ENCODE measurements at regions not wholly inside any gene's neighbourhood (a gene's known extent, or its start where the extent isn't known, plus 50 kb on each side); places are given as distances from the start of the nearest gene placed in this dataset.

DNA sequence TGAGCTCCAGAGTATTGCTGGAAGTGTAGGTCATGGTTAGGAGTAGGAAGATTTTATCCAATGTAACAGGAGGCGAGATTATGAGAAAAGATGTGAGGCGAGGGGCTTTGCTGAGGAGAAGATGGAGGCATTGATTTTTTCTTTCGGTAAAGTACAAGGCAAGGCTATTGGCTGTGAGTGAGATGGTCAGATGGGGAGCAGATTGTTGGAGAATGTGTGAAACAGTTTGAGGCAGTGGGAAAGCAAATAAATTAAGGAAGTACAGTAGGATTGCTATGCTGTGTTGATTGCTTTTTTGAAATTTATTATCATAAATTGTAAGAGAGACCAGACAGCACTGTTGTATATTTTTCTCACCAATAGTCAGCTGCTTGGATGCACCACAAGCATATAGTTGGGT lies 173.3 kb downstream of the KCNE4 start:
- TF ChIP-seq, protein P1, sequence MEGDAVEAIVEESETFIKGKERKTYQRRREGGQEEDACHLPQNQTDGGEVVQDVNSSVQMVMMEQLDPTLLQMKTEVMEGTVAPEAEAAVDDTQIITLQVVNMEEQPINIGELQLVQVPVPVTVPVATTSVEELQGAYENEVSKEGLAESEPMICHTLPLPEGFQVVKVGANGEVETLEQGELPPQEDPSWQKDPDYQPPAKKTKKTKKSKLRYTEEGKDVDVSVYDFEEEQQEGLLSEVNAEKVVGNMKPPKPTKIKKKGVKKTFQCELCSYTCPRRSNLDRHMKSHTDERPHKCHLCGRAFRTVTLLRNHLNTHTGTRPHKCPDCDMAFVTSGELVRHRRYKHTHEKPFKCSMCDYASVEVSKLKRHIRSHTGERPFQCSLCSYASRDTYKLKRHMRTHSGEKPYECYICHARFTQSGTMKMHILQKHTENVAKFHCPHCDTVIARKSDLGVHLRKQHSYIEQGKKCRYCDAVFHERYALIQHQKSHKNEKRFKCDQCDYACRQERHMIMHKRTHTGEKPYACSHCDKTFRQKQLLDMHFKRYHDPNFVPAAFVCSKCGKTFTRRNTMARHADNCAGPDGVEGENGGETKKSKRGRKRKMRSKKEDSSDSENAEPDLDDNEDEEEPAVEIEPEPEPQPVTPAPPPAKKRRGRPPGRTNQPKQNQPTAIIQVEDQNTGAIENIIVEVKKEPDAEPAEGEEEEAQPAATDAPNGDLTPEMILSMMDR (optimal IDR thresholded peaks at IDR 0.05 in 1 of 3, IDR thresholded peaks at IDR 0.05 in 1 of 3, conservative IDR thresholded peaks at IDR 0.05 in 1 of 3; ENCODE audit: extremely low read depth in 1 of 3, insufficient read depth in 2 of 3, low read length in 3 of 3) = no peak
- TF ChIP-seq EZH2 (IDR thresholded peaks at IDR 0.05; ENCODE audit: low read length) = no peak
- H3K4me2 ChIP-seq (ENCODE audit: control insufficient read depth, extremely low read depth, insufficient read depth, low read depth, low read length) = no peak overlapping the region
- H3K27me3 ChIP-seq (ENCODE audit: control insufficient read depth, extremely low read depth, insufficient read depth, low read length) = no peaks in the 10 kb centered on the region
- H3K36me3 ChIP-seq (ENCODE audit: control insufficient read depth in 2 of 2, extremely low read depth in 1 of 2, insufficient read depth in 2 of 2, low read length in 2 of 2) = no peaks in the 10 kb centered on the region
- H3K79me2 ChIP-seq (ENCODE audit: control insufficient read depth, insufficient read depth, low read length) = no peaks in the 10 kb centered on the region
- no peaks in the 10 kb centered on the region for H3K9me1 ChIP-seq (ENCODE audit: control insufficient read depth, extremely low read depth, insufficient read depth, low read length)
- H3K9ac ChIP-seq (ENCODE audit: control insufficient read depth, extremely low read depth, insufficient read depth, low read length) = no peak overlapping the region
- DNase-seq (ENCODE audit: low read depth, low spot score) (no peak), FAIRE-seq (no peak)
- peaks cover 8% of the 10 kb centered on the region for H3K4me1 ChIP-seq (ENCODE audit: control insufficient read depth, extremely low read depth, insufficient read depth, low read length)
- H4K20me1 ChIP-seq (ENCODE audit: control insufficient read depth, extremely low read depth, insufficient read depth, low read length) = no peaks in the 10 kb centered on the region
- dilution Hi-C loops (cut with MboI; ENCODE audit: extremely low pct_ligation_motif_present, low sequenced_read_pairs) = no loop called here
- no peak overlapping the region for H2AFZ ChIP-seq (ENCODE audit: control insufficient read depth, low read length)
- H3K9me3 ChIP-seq (ENCODE audit: control insufficient read depth, low read depth, low read length) = no peaks in the 10 kb centered on the region
- H3K4me3 ChIP-seq (ENCODE audit: control insufficient read depth in 2 of 3, extremely low read depth in 1 of 3, insufficient read depth in 2 of 3, low read depth in 1 of 3, low read length in 3 of 3) = no peak overlapping the region
- H3K27ac ChIP-seq (ENCODE audit: control insufficient read depth, insufficient read depth, low read length) = no peak overlapping the region

- FAIRE-seq (no peak), DNase-seq (ENCODE audit: low read depth, low spot score) (no peak)
- no peaks in the 10 kb centered on the region for H4K20me1 ChIP-seq (ENCODE audit: control insufficient read depth, extremely low read depth, insufficient read depth, low read length)
- no peak overlapping the region for H3K4me2 ChIP-seq (ENCODE audit: control insufficient read depth, extremely low read depth, insufficient read depth, low read depth, low read length)
- H2AFZ ChIP-seq (ENCODE audit: control insufficient read depth, low read length) = no peak overlapping the region
- no peaks in the 10 kb centered on the region for H3K9me1 ChIP-seq (ENCODE audit: control insufficient read depth, extremely low read depth, insufficient read depth, low read length)
- H3K27ac ChIP-seq (ENCODE audit: control insufficient read depth, insufficient read depth, low read length) = no peak overlapping the region
- H3K9me3 ChIP-seq (ENCODE audit: control insufficient read depth, low read depth, low read length) = no peaks in the 10 kb centered on the region
- TF ChIP-seq, protein P1 (optimal IDR thresholded peaks at IDR 0.05 in 1 of 3, IDR thresholded peaks at IDR 0.05 in 1 of 3, conservative IDR thresholded peaks at IDR 0.05 in 1 of 3; ENCODE audit: extremely low read depth in 1 of 3, insufficient read depth in 2 of 3, low read length in 3 of 3) = no peak
- TF ChIP-seq EZH2 (IDR thresholded peaks at IDR 0.05; ENCODE audit: low read length) = no peak
- H3K4me1 ChIP-seq (ENCODE audit: control insufficient read depth, extremely low read depth, insufficient read depth, low read length) = peaks cover 17% of the 10 kb centered on the region
- H3K79me2 ChIP-seq (ENCODE audit: control insufficient read depth, insufficient read depth, low read length) = no peaks in the 10 kb centered on the region
- no peaks in the 10 kb centered on the region for H3K27me3 ChIP-seq (ENCODE audit: control insufficient read depth, extremely low read depth, insufficient read depth, low read length)
- dilution Hi-C loops (cut with MboI; ENCODE audit: extremely low pct_ligation_motif_present, low sequenced_read_pairs) = no loop called here
- H3K36me3 ChIP-seq (ENCODE audit: control insufficient read depth in 2 of 2, extremely low read depth in 1 of 2, insufficient read depth in 2 of 2, low read length in 2 of 2) = no peaks in the 10 kb centered on the region
- no peak overlapping the region for H3K9ac ChIP-seq (ENCODE audit: control insufficient read depth, extremely low read depth, insufficient read depth, low read length)
- H3K4me3 ChIP-seq (ENCODE audit: control insufficient read depth in 2 of 3, extremely low read depth in 1 of 3, insufficient read depth in 2 of 3, low read depth in 1 of 3, low read length in 3 of 3) = no peak overlapping the region
These were observed 174.3 kb downstream of the KCNE4 start for GRCh38 chr2:223226264-223226663.

Measured in keratinocyte (primary cell).